ENCODE measurements at regions not wholly inside any gene's neighbourhood (a gene's known extent, or its start where the extent isn't known, plus 50 kb on each side); places are given as distances from the start of the nearest gene placed in this dataset.

DNA sequence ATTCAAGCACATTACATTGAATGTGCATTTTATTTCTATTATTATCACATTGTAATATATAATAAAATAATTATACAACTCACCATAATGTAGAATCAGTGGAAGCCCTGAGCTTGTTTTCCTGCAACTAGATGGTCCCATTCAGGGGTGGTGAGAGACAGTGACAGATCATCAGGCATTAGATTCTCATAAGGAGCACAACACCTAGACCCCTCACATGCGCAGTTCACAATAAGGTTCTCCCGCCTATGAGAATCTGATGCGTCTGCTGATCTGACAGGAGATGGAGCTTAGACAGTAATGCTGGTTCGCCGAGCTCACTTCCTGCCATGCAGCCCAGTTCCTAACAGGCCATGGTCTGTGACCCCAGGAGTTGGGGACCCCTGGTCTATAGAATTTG, 96.7 kb upstream of the RBBP6 start:
- FAIRE-seq (no peak), DNase-seq (ENCODE audit: low read depth, low spot score) (no peak), ATAC-seq (no peak)
- Histone ChIP-seq H3K27ac (ENCODE audit: control insufficient read depth, insufficient read depth) (no peak overlapping the region), H3K9me3 (replicated peaks; ENCODE audit: control insufficient read depth, insufficient read depth, low read length) (no peaks in the 10 kb centered on the region), H3K9ac (ENCODE audit: control insufficient read depth, insufficient read depth, low read length) (no peak overlapping the region), H3K4me1 (ENCODE audit: control insufficient read depth, insufficient read depth, low read length) (no peaks in the 10 kb centered on the region), H3K4me3 (no peak overlapping the region), H3K36me3 (ENCODE audit: control insufficient read depth in 2 of 2, insufficient read depth in 2 of 2, low read length in 1 of 2) (no peaks in the 10 kb centered on the region), H3K4me2 (ENCODE audit: control insufficient read depth, insufficient read depth) (no peak overlapping the region), H2AFZ (ENCODE audit: control insufficient read depth, low read depth, low read length) (no peak overlapping the region), H3K27me3 (replicated peaks in 1 of 2; ENCODE audit: control insufficient read depth in 2 of 2, insufficient read depth in 2 of 2, low read length in 1 of 2) (no peaks in the 10 kb centered on the region), H3K79me2 (ENCODE audit: control insufficient read depth, insufficient read depth, low read length) (no peaks in the 10 kb centered on the region), H4K20me1 (ENCODE audit: control insufficient read depth, insufficient read depth) (no peaks in the 10 kb centered on the region)
- SMC1A ChIA-PET (ENCODE audit: uncharacterized antibody, unreplicated experiment) = no interaction called here
- 44% methylated on average over 5 of the region's 5 CpGs for WGBS (ENCODE audit: insufficient coverage, insufficient replicate concordance, low lambda C conversion rate, missing lambda C conversion rate)
- in situ Hi-C loops (cut with MboI) (no loop called here), intact Hi-C loops (cut with micrococcal nuclease; ENCODE audit: unreplicated experiment) (no loop called here)
- TF ChIP-seq, protein P1, sequence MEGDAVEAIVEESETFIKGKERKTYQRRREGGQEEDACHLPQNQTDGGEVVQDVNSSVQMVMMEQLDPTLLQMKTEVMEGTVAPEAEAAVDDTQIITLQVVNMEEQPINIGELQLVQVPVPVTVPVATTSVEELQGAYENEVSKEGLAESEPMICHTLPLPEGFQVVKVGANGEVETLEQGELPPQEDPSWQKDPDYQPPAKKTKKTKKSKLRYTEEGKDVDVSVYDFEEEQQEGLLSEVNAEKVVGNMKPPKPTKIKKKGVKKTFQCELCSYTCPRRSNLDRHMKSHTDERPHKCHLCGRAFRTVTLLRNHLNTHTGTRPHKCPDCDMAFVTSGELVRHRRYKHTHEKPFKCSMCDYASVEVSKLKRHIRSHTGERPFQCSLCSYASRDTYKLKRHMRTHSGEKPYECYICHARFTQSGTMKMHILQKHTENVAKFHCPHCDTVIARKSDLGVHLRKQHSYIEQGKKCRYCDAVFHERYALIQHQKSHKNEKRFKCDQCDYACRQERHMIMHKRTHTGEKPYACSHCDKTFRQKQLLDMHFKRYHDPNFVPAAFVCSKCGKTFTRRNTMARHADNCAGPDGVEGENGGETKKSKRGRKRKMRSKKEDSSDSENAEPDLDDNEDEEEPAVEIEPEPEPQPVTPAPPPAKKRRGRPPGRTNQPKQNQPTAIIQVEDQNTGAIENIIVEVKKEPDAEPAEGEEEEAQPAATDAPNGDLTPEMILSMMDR (IDR thresholded peaks at IDR 0.05 in 2 of 3, conservative IDR thresholded peaks at IDR 0.05 in 1 of 3; ENCODE audit: control insufficient read depth in 2 of 3, extremely low read depth in 1 of 3, insufficient read depth in 1 of 3, low read depth in 3 of 3, low read length in 3 of 3) = no peak
- POLR2A ChIA-PET = no interaction called here
- CTCF ChIA-PET = no interaction called here
- RAD21 ChIA-PET (ENCODE audit: unreplicated experiment) = no interaction called here
- no TSS peak for BruUV-seq (replicated peaks)

DNA sequence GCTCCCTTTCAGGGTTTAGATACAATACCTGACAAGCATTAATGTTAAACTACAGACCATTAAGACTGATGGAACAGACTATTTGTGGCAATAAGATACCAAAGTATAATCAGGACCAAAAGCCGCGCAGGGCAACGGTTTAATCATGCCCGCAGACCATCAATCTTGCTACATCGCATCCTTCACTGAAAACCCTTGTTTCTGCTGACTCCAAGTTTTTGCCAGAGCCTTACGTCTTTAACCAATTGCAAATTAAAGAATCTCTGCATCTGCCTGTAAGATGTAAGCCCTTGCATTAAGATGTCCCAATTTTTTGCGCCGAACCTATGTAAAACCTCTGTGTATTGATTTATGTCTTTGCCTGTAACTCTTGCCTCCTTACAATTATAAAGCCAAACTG, 94.2 kb upstream of the RBBP6 start:
- CTCF ChIA-PET = no interaction called here
- no peak for TF ChIP-seq SMARCA5 (IDR thresholded peaks at IDR 0.05)
- TF ChIP-seq CBFB (IDR thresholded peaks at IDR 0.05; ENCODE audit: low read depth) = no peak
- TF ChIP-seq, protein P2, sequence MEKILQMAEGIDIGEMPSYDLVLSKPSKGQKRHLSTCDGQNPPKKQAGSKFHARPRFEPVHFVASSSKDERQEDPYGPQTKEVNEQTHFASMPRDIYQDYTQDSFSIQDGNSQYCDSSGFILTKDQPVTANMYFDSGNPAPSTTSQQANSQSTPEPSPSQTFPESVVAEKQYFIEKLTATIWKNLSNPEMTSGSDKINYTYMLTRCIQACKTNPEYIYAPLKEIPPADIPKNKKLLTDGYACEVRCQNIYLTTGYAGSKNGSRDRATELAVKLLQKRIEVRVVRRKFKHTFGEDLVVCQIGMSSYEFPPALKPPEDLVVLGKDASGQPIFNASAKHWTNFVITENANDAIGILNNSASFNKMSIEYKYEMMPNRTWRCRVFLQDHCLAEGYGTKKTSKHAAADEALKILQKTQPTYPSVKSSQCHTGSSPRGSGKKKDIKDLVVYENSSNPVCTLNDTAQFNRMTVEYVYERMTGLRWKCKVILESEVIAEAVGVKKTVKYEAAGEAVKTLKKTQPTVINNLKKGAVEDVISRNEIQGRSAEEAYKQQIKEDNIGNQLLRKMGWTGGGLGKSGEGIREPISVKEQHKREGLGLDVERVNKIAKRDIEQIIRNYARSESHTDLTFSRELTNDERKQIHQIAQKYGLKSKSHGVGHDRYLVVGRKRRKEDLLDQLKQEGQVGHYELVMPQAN (conservative IDR thresholded peaks at IDR 0.05) = no peak
- no peak for TF ChIP-seq ZNF384 (IDR thresholded peaks at IDR 0.05; ENCODE audit: borderline replicate concordance, low read depth, low read length)
- no peak for TF ChIP-seq MYC (IDR thresholded peaks at IDR 0.05; ENCODE audit: insufficient read depth, insufficient read length, insufficient replicate concordance, low read length, severe bottlenecking)
- no peak for TF ChIP-seq NR2C2 (IDR thresholded peaks at IDR 0.05; ENCODE audit: borderline replicate concordance, control insufficient read depth, insufficient read length, low read depth)
- TF ChIP-seq NFYB (IDR thresholded peaks at IDR 0.05; ENCODE audit: insufficient read depth, low read depth, low read length) = no peak
- TF ChIP-seq KAT2A (conservative IDR thresholded peaks at IDR 0.05; ENCODE audit: control insufficient read depth, low read depth, low read length) = no peak
- TF ChIP-seq, protein P3, sequence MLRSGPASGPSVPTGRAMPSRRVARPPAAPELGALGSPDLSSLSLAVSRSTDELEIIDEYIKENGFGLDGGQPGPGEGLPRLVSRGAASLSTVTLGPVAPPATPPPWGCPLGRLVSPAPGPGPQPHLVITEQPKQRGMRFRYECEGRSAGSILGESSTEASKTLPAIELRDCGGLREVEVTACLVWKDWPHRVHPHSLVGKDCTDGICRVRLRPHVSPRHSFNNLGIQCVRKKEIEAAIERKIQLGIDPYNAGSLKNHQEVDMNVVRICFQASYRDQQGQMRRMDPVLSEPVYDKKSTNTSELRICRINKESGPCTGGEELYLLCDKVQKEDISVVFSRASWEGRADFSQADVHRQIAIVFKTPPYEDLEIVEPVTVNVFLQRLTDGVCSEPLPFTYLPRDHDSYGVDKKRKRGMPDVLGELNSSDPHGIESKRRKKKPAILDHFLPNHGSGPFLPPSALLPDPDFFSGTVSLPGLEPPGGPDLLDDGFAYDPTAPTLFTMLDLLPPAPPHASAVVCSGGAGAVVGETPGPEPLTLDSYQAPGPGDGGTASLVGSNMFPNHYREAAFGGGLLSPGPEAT (IDR thresholded peaks at IDR 0.05; ENCODE audit: low read depth) = no peak

More for the DNA sequence above, 94.2 kb upstream of the RBBP6 start:
- SMC1A ChIA-PET (ENCODE audit: uncharacterized antibody, unreplicated experiment) = no interaction called here
- ATAC-seq (no peak), DNase-seq (ENCODE audit: low read depth, low spot score) (no peak), FAIRE-seq (no peak)
- no peaks in the 10 kb centered on the region for H3K79me2 ChIP-seq (ENCODE audit: control insufficient read depth, insufficient read depth, low read length)
- BruUV-seq (replicated peaks) = no TSS peak
- H3K27ac ChIP-seq (ENCODE audit: control insufficient read depth, insufficient read depth) = no peak overlapping the region
- 88% methylated on average over 8 of the region's 8 CpGs for WGBS (ENCODE audit: insufficient coverage, insufficient replicate concordance, low lambda C conversion rate, missing lambda C conversion rate)
- RAD21 ChIA-PET (ENCODE audit: unreplicated experiment) = no interaction called here
- POLR2A ChIA-PET = no interaction called here
- in situ Hi-C loops (cut with MboI) (no loop called here), intact Hi-C loops (cut with micrococcal nuclease; ENCODE audit: unreplicated experiment) (no loop called here)
- H4K20me1 ChIP-seq (ENCODE audit: control insufficient read depth, insufficient read depth) = no peaks in the 10 kb centered on the region
- H3K4me2 ChIP-seq (ENCODE audit: control insufficient read depth, insufficient read depth) = no peak overlapping the region
- H3K36me3 ChIP-seq (ENCODE audit: control insufficient read depth in 2 of 2, insufficient read depth in 2 of 2, low read length in 1 of 2) = no peaks in the 10 kb centered on the region
- no peak overlapping the region for H2AFZ ChIP-seq (ENCODE audit: control insufficient read depth, low read depth, low read length)
- H3K27me3 ChIP-seq (replicated peaks in 1 of 2; ENCODE audit: control insufficient read depth in 2 of 2, insufficient read depth in 2 of 2, low read length in 1 of 2) = no peaks in the 10 kb centered on the region
- no peak overlapping the region for H3K9ac ChIP-seq (ENCODE audit: control insufficient read depth, insufficient read depth, low read length)
- H3K9me3 ChIP-seq (replicated peaks; ENCODE audit: control insufficient read depth, insufficient read depth, low read length) = no peaks in the 10 kb centered on the region; the same call in 1 of the 3 replicates
- no peaks in the 10 kb centered on the region for H3K4me1 ChIP-seq (ENCODE audit: control insufficient read depth, insufficient read depth, low read length)
- H3K4me3 ChIP-seq = no peak overlapping the region

All from GM12878 (cell line).